ENCODE measurements at regions not wholly inside any gene's neighbourhood (a gene's known extent, or its start where the extent isn't known, plus 50 kb on each side); places are given as distances from the start of the nearest gene placed in this dataset.

DNA sequence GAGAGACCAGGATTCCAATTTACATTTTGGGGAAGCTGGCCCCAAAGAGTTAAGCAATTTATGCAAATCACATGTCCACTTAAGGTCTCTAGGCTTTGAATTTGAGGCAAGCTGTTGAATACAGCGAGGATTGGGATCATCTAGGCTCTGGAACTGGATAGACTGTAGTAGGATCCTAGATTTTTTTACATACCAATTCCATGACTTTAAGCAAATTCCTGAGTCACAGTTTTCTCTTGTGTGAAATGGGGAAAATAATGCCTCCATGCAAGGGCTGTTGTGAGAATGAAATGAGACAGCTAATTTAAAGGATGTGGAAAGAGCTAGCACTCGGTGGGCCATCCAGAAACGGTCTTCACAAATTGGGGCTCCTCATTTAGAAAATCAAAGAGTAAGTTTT lies 103.4 kb downstream of the MINAR1 start:
- Mint-ChIP-seq H3K4me3 (no peak overlapping the region), H3K4me1 (no peaks in the 10 kb centered on the region; a peak in 1 of 4 replicates), H3K27me3 (ENCODE audit: low read depth) (no peaks in the 10 kb centered on the region; the same call in none of the 2 replicates), H3K27ac (no peak overlapping the region), H3K9me3 (no peaks in the 10 kb centered on the region), H3K36me3 (ENCODE audit: insufficient read depth in 1 of 3, low read depth in 3 of 3) (no peaks in the 10 kb centered on the region)
- Histone ChIP-seq H4K5ac (ENCODE audit: insufficient read length, low read depth, low read length) (no peak overlapping the region), H3T11ph (ENCODE audit: low read length) (no peak overlapping the region), H2BK20ac (ENCODE audit: low read depth, low read length, poor library complexity, severe bottlenecking) (no peak overlapping the region), H3K56ac (ENCODE audit: insufficient read length, low read depth, low read length) (no peak overlapping the region), H3K23ac (ENCODE audit: insufficient read length, low read depth, low read length) (no peak overlapping the region), H3K27me3 (ENCODE audit: insufficient read depth, low read length) (no peaks in the 10 kb centered on the region), H2BK12ac (ENCODE audit: insufficient read length, low read depth, low read length) (no peak overlapping the region), H3K27ac (ENCODE audit: insufficient read length, low read depth, low read length) (no peak overlapping the region), H4K91ac (ENCODE audit: insufficient read length, low read depth, low read length) (no peak overlapping the region), H3K23me2 (ENCODE audit: insufficient read length, low read depth, low read length, poor library complexity, severe bottlenecking) (no peaks in the 10 kb centered on the region), H3K9ac (ENCODE audit: extremely low read depth, insufficient read length, low read length) (no peak overlapping the region), H3K4ac (ENCODE audit: low read depth, low read length) (no peak overlapping the region), H3K4me2 (ENCODE audit: insufficient read depth, insufficient read length, low read length) (no peak overlapping the region), H3K79me1 (ENCODE audit: insufficient read depth, low read depth, low read length, poor library complexity, severe bottlenecking) (no peaks in the 10 kb centered on the region), H2BK5ac (ENCODE audit: insufficient read length, low read length) (no peak overlapping the region), H2BK15ac (ENCODE audit: low read depth, low read length) (no peak overlapping the region), H3K9me3 (ENCODE audit: control insufficient read depth, low read depth, low read length) (no peaks in the 10 kb centered on the region), H2AK5ac (ENCODE audit: insufficient read length, low read length) (no peak overlapping the region), H4K8ac (replicated peaks; ENCODE audit: insufficient read length, low read depth, low read length) (no peak overlapping the region), H3K14ac (ENCODE audit: insufficient read depth, low read length) (no peak overlapping the region), H3K18ac (ENCODE audit: insufficient read length, low read depth, low read length) (no peak overlapping the region), H3K79me2 (ENCODE audit: insufficient read depth, low read length) (no peaks in the 10 kb centered on the region), H2BK120ac (ENCODE audit: low read depth, low read length, poor library complexity, severe bottlenecking) (no peak overlapping the region), H3K4me1 (ENCODE audit: insufficient read depth, low read length) (no peaks in the 10 kb centered on the region), H2AFZ (ENCODE audit: low read length) (no peak overlapping the region), H4K20me1 (ENCODE audit: control insufficient read depth, insufficient read depth, insufficient read length) (no peaks in the 10 kb centered on the region)
- no CpG with 5 or more reads among the region's 3 CpGs for WGBS (ENCODE audit: extremely low coverage, insufficient read length, low lambda C conversion rate)
- TF ChIP-seq, protein P1, sequence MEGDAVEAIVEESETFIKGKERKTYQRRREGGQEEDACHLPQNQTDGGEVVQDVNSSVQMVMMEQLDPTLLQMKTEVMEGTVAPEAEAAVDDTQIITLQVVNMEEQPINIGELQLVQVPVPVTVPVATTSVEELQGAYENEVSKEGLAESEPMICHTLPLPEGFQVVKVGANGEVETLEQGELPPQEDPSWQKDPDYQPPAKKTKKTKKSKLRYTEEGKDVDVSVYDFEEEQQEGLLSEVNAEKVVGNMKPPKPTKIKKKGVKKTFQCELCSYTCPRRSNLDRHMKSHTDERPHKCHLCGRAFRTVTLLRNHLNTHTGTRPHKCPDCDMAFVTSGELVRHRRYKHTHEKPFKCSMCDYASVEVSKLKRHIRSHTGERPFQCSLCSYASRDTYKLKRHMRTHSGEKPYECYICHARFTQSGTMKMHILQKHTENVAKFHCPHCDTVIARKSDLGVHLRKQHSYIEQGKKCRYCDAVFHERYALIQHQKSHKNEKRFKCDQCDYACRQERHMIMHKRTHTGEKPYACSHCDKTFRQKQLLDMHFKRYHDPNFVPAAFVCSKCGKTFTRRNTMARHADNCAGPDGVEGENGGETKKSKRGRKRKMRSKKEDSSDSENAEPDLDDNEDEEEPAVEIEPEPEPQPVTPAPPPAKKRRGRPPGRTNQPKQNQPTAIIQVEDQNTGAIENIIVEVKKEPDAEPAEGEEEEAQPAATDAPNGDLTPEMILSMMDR (conservative IDR thresholded peaks at IDR 0.05), result no peak
- no peak for DNase-seq
